OCI-LY1 (cell line): ENCODE measurements at regions not wholly inside any gene's neighbourhood (a gene's known extent, or its start where the extent isn't known, plus 50 kb on each side); places are given as distances from the start of the nearest gene placed in this dataset.

Source experiments
- H2AFZ ChIP-seq: fragments of 200-600 bp; sonication (generic), shearing (Covaris generic); 2 replicates; pipeline ENCODE4 v1.6.0; 2014; ENCODE audit warnings: antibody characterized with exemption, mild to moderate bottlenecking, low read length
- H3F3A ChIP-seq: fragments of 200-600 bp; sonication (generic), shearing (Covaris generic); 2 replicates; pipeline ENCODE4 v1.6.0; 2014; ENCODE audit warnings: mild to moderate bottlenecking, antibody characterized with exemption, low read length, moderate library complexity; ENCODE audit not compliant: insufficient read depth
- H3K27ac ChIP-seq: fragments of 200-600 bp; sonication (generic); 2 replicates; pipeline ENCODE4 v1.5.1; 2014; ENCODE audit warnings: low read length, mixed run types, mild to moderate bottlenecking, low read depth; ENCODE audit not compliant: poor library complexity, severe bottlenecking
- H3K27me3 ChIP-seq: fragments of 200-600 bp; sonication (generic); 2 replicates; pipeline ENCODE4 v1.6.0; 2014; ENCODE audit warnings: antibody characterized with exemption, mild to moderate bottlenecking, low read length, moderate library complexity; ENCODE audit not compliant: insufficient read depth
- H3K36me3 ChIP-seq: fragments of 200-600 bp; sonication (generic); 2 replicates; pipeline ENCODE4 v1.6.1; 2014; ENCODE audit warnings: mild to moderate bottlenecking, antibody characterized with exemption, low read length, moderate library complexity, mixed read lengths; ENCODE audit not compliant: insufficient read depth
- H3K4me1 ChIP-seq: fragments of 200-600 bp; sonication (generic); 2 replicates; pipeline ENCODE4 v1.5.1; 2014; ENCODE audit warnings: mild to moderate bottlenecking, low read length, moderate library complexity; ENCODE audit not compliant: insufficient read depth, severe bottlenecking
- H3K4me2 ChIP-seq: fragments of 200-600 bp; sonication (generic), shearing (Covaris generic); 2 replicates; pipeline ENCODE4 v1.6.1; 2014; ENCODE audit warnings: low read length
- H3K4me3 ChIP-seq: fragments of 200-600 bp; sonication (generic); 2 replicates; pipeline ENCODE4 v1.5.1; 2014; ENCODE audit warnings: low read length, low read depth, mild to moderate bottlenecking, mixed read lengths; ENCODE audit not compliant: poor library complexity, severe bottlenecking
- H3K79me2 ChIP-seq: fragments of 200-600 bp; shearing (Covaris generic); 2 replicates; pipeline ENCODE4 v1.6.1; 2016; ENCODE audit warnings: mixed run types, low read length, mixed read lengths; ENCODE audit not compliant: insufficient read depth
- H3K9ac ChIP-seq: fragments of 200-600 bp; sonication (generic), shearing (Covaris generic); 2 replicates; pipeline ENCODE4 v1.6.1; 2014; ENCODE audit warnings: mild to moderate bottlenecking, low read length, mixed read lengths
- H3K9me2 ChIP-seq: fragments of 200-600 bp; sonication (generic), shearing (Covaris generic); 2 replicates; pipeline ENCODE4 v1.6.1; 2014; ENCODE audit warnings: low read depth, mild to moderate bottlenecking, low read length, mixed read lengths
- H3K9me3 ChIP-seq: fragments of 200-600 bp; shearing (Covaris generic); 2 replicates; pipeline ENCODE4 v1.6.1; 2014; ENCODE audit warnings: low read length, mixed read lengths
- H4K20me1 ChIP-seq: fragments of 200-600 bp; sonication (generic), shearing (Covaris generic); 2 replicates; pipeline ENCODE4 v1.6.0; 2016; ENCODE audit warnings: mild to moderate bottlenecking, low read length; ENCODE audit not compliant: insufficient read depth
- EZH2 ChIP-seq: fragments of 200-600 bp; sonication (generic), shearing (Covaris generic); IDR thresholded peaks from 2 replicates; pipeline ENCODE4 v1.8.0; 2017; ENCODE audit warnings: borderline replicate concordance, mixed run types, mild to moderate bottlenecking, antibody characterized with exemption, low read length, moderate library complexity, mixed read lengths
- TF ChIP-seq, protein P1 (sequence below): fragments of 200-600 bp; sonication (generic), shearing (Covaris generic); IDR thresholded peaks from 2 replicates; pipeline ENCODE4 v1.5.1; 2017; ENCODE audit warnings: mild to moderate bottlenecking, antibody characterized with exemption, low read length, moderate library complexity, mixed read lengths

DNA sequence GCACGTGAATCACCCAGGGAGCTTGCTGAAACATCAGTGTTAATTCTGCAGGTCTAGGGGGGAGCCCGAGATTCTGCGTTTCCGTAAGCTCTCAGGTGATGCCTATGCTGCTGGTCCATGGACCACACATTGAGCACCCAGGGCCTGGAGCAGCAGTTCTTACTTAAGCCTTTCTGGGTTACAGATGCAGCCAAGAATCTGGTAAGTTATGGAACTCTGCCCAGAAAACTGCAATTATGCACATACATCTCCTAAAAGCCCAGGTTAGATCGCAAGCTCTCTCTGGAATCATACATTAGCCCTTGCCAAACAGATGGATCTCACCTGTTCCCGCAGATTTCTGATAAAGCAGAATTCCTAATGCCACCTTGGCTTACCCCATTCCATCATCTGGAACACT, 265.9 kb upstream of the SALL1 start:
- Histone ChIP-seq H3K9me3 (no peaks in the 10 kb centered on the region), H3K27me3 (no peaks in the 10 kb centered on the region), H4K20me1 (no peaks in the 10 kb centered on the region), H3K4me1 (no peaks in the 10 kb centered on the region), H3F3A (no peaks in the 10 kb centered on the region), H3K36me3 (no peaks in the 10 kb centered on the region), H3K9me2 (no peaks in the 10 kb centered on the region), H2AFZ (no peak overlapping the region), H3K79me2 (no peaks in the 10 kb centered on the region), H3K27ac (no peak overlapping the region), H3K4me2 (no peak overlapping the region), H3K4me3 (no peak overlapping the region), H3K9ac (no peak overlapping the region)
- TF ChIP-seq, protein P1, sequence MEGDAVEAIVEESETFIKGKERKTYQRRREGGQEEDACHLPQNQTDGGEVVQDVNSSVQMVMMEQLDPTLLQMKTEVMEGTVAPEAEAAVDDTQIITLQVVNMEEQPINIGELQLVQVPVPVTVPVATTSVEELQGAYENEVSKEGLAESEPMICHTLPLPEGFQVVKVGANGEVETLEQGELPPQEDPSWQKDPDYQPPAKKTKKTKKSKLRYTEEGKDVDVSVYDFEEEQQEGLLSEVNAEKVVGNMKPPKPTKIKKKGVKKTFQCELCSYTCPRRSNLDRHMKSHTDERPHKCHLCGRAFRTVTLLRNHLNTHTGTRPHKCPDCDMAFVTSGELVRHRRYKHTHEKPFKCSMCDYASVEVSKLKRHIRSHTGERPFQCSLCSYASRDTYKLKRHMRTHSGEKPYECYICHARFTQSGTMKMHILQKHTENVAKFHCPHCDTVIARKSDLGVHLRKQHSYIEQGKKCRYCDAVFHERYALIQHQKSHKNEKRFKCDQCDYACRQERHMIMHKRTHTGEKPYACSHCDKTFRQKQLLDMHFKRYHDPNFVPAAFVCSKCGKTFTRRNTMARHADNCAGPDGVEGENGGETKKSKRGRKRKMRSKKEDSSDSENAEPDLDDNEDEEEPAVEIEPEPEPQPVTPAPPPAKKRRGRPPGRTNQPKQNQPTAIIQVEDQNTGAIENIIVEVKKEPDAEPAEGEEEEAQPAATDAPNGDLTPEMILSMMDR, result no peak

DNA sequence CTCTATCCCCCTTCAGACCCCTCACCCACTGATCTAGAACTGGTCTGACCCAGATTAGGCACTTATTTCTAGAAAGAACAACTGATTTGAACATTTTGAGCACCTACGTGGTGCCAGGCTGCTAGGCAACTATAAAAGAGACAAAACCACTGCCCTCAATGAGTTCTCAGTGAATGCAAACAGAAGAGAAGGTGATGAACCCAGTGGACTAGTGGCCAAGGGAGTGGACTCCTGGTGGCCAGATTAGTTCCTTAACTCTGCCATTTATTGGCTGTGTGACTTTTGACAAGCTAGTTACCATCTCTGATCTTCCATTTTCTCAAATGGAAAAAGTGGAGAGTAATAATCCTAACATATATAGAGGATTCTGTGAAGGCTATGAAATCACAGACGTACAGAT, 259.1 kb upstream of the SALL1 start:
- no peak overlapping the region for H3K4me3 ChIP-seq

DNA sequence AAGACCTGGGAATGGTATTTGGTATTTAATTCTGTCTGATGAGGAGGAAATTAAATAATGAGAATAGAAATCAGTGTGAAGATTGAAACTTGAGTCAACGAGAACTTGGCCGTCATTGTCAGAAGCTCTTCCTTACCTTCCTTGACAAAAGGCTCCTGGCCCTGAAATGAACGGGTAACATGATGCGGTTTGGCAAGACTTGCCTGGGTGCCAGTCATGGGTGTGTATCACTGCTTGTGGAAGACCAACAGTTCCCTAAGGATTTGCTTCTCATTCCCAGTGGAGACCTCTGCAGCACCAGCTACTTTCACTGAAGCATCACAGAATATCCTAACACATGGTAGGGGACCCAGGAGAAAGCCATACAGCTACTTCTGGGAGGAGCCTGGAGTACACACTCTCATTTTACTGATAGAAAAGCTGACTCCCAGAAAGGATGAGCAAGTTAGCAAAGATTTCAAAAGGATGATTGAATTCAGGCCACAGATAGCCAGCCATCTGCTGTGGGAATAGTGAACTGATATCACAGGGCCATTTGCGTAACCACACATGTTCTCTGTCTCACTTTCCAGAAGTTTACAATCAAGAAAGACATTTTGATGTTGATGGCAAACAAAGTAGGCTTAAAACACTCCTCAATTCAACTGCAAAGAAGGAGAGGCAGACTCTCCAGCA, 258.1 kb upstream of the SALL1 start:
- Histone ChIP-seq H3K36me3 (no peaks in the 10 kb centered on the region), H3K9me3 (no peaks in the 10 kb centered on the region), H3K4me2 (no peak overlapping the region), H3K9ac (no peak overlapping the region), H3K79me2 (no peaks in the 10 kb centered on the region), H3K4me1 (no peaks in the 10 kb centered on the region), H3F3A (no peaks in the 10 kb centered on the region), H3K4me3 (no peak overlapping the region), H4K20me1 (no peaks in the 10 kb centered on the region), H2AFZ (no peak overlapping the region), H3K9me2 (no peaks in the 10 kb centered on the region), H3K27me3 (no peaks in the 10 kb centered on the region), H3K27ac (no peak overlapping the region)
- no peak for TF ChIP-seq EZH2
- TF ChIP-seq, protein P1, result no peak

More for the DNA sequence above, 259.1 kb upstream of the SALL1 start:
- H3K36me3 ChIP-seq, result no peaks in the 10 kb centered on the region
- H2AFZ ChIP-seq, result no peak overlapping the region
- H3K79me2 ChIP-seq, result no peaks in the 10 kb centered on the region
- no peaks in the 10 kb centered on the region for H4K20me1 ChIP-seq
- H3K9ac ChIP-seq, result no peak overlapping the region
- H3K4me1 ChIP-seq, result no peaks in the 10 kb centered on the region
- no peaks in the 10 kb centered on the region for H3K9me3 ChIP-seq
- no peak for TF ChIP-seq EZH2
- TF ChIP-seq, protein P1, result no peak
- H3K4me2 ChIP-seq, result no peak overlapping the region
- no peaks in the 10 kb centered on the region for H3F3A ChIP-seq
- H3K9me2 ChIP-seq, result no peaks in the 10 kb centered on the region
- no peak overlapping the region for H3K27ac ChIP-seq
- no peaks in the 10 kb centered on the region for H3K27me3 ChIP-seq
